Smooth muscle cell (in vitro differentiated cells): ENCODE measurements at regions not wholly inside any gene's neighbourhood (a gene's known extent, or its start where the extent isn't known, plus 50 kb on each side); places are given as distances from the start of the nearest gene placed in this dataset.

Experiments
- DNase-seq: peaks from one replicate; lab custom pipeline; 2025; ENCODE audit not compliant: unreplicated experiment; lab: John Stamatoyannopoulos, UW
- H2AFZ ChIP-seq: fragments of 200-600 bp; sonication (generic); 2 replicates; pipeline ENCODE4 v1.6.0; 2016; ENCODE audit warnings: antibody characterized with exemption, low read depth, mild to moderate bottlenecking
- H3F3A ChIP-seq: fragments of 200-600 bp; sonication (generic); 2 replicates; pipeline ENCODE4 v1.6.0; 2017; ENCODE audit warnings: antibody characterized with exemption, low read depth
- H3K27ac ChIP-seq: fragments of 200-600 bp; sonication (generic); 2 replicates; pipeline ENCODE4 v1.5.1; 2016; ENCODE audit warnings: low read depth, mild to moderate bottlenecking
- H3K27me3 ChIP-seq: fragments of 200-600 bp; sonication (generic); 2 replicates; pipeline ENCODE4 v1.6.1; 2016; ENCODE audit warnings: low read depth, mild to moderate bottlenecking
- H3K36me3 ChIP-seq: fragments of 200-600 bp; sonication (generic); 2 replicates; pipeline ENCODE4 v1.5.1; 2016; ENCODE audit warnings: low read depth
- H3K4me1 ChIP-seq: fragments of 200-600 bp; sonication (generic); 2 replicates; pipeline ENCODE4 v1.5.1; 2016; ENCODE audit warnings: low read depth
- H3K4me2 ChIP-seq: fragments of 200-600 bp; sonication (generic); 2 replicates; pipeline ENCODE4 v1.6.0; 2016; ENCODE audit warnings: mild to moderate bottlenecking
- H3K4me3 ChIP-seq: fragments of 200-600 bp; sonication (generic); 2 replicates; pipeline ENCODE4 v1.5.1; 2016; ENCODE audit warnings: mild to moderate bottlenecking
- H3K79me2 ChIP-seq: fragments of 200-600 bp; sonication (generic); 2 replicates; pipeline ENCODE4 v1.6.0; 2016; ENCODE audit warnings: low read depth, mild to moderate bottlenecking
- H3K9ac ChIP-seq: fragments of 200-600 bp; sonication (generic); 2 replicates; pipeline ENCODE4 v1.6.0; 2016; ENCODE audit warnings: low read depth
- H3K9me3 ChIP-seq: fragments of 200-600 bp; sonication (generic); replicated peaks from 2 replicates; pipeline ENCODE4 v1.5.1; 2016; ENCODE audit warnings: low read depth
- H4K20me1 ChIP-seq: fragments of 200-600 bp; sonication (generic); 2 replicates; pipeline ENCODE4 v1.6.0; 2016; ENCODE audit warnings: low read depth
- WGBS: methylation state at CpG from one replicate; pipeline ENCODE4 v1.1.7; 2016; ENCODE audit warnings: low lambda C conversion rate; 5-methylcytosine and 5-hydroxymethylcytosine counted together
- TF ChIP-seq, protein P1 (sequence below): fragments of 200-600 bp; sonication (generic); IDR thresholded peaks from 2 replicates; pipeline ENCODE4 v1.5.1; 2017; ENCODE audit warnings: borderline replicate concordance, mild to moderate bottlenecking, antibody characterized with exemption; ENCODE audit not compliant: insufficient read depth, poor library complexity, severe bottlenecking

DNA sequence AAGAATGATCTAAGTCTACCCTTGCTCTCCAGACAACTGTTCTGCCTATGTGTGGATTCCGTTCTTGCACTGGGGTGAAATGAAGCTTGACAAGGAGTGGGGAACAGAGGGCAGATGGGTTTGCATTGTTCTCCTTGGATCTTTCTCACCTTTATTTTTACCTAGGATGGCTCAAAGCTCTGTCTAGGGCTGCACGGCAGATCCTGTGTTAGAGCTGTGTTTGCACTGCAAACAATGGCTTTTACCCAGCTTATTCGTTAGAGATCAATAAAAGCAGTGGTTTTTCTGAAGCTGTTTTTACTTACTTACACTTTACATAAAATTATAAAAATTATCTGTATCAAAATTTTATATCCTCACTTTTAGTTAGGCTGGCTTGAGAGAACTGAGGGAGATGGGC lies 105.1 kb downstream of the LRIG3 start:
- no peaks in the 10 kb centered on the region for H3F3A ChIP-seq

DNA sequence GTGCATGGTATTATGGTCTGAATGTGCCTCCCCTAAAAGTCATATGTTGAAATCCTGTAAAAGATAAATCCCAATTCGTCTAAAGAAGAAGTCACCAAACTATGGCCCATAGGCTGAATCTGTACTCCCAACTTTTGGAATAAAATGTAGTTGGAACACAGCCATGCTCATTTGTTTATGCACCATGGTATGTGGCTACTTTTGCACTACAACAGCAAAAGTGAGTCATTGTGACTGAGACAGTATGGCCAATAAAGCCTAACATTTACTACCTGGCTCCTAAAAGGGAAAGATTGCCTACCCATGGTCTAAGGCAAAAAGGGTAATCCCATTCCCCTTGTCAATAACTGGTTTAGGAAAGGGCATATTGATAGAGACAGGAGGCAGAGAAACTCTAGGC lies 101.8 kb downstream of the LRIG3 start:
- Histone ChIP-seq H3K4me3 (no peak overlapping the region), H3K4me2 (no peak overlapping the region), H3K27ac (no peak overlapping the region), H2AFZ (no peak overlapping the region), H3K79me2 (no peaks in the 10 kb centered on the region), H3K27me3 (no peaks in the 10 kb centered on the region), H3K4me1 (no peaks in the 10 kb centered on the region), H3K36me3 (no peaks in the 10 kb centered on the region), H3K9me3 (no peaks in the 10 kb centered on the region), H3F3A (no peaks in the 10 kb centered on the region), H3K9ac (no peak overlapping the region), H4K20me1 (no peaks in the 10 kb centered on the region)
- DNase-seq: no peak
- TF ChIP-seq, protein P1, sequence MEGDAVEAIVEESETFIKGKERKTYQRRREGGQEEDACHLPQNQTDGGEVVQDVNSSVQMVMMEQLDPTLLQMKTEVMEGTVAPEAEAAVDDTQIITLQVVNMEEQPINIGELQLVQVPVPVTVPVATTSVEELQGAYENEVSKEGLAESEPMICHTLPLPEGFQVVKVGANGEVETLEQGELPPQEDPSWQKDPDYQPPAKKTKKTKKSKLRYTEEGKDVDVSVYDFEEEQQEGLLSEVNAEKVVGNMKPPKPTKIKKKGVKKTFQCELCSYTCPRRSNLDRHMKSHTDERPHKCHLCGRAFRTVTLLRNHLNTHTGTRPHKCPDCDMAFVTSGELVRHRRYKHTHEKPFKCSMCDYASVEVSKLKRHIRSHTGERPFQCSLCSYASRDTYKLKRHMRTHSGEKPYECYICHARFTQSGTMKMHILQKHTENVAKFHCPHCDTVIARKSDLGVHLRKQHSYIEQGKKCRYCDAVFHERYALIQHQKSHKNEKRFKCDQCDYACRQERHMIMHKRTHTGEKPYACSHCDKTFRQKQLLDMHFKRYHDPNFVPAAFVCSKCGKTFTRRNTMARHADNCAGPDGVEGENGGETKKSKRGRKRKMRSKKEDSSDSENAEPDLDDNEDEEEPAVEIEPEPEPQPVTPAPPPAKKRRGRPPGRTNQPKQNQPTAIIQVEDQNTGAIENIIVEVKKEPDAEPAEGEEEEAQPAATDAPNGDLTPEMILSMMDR: no peak
- WGBS: 94% methylated on average over 1 of the region's 1 CpG

More for the DNA sequence above, 105.1 kb downstream of the LRIG3 start:
- Histone ChIP-seq H3K9ac (no peak overlapping the region), H4K20me1 (no peaks in the 10 kb centered on the region), H3K4me1 (no peaks in the 10 kb centered on the region), H3K4me3 (no peak overlapping the region), H3K27ac (no peak overlapping the region), H3K79me2 (no peaks in the 10 kb centered on the region), H3K27me3 (peaks cover 9% of the 10 kb centered on the region), H2AFZ (no peak overlapping the region), H3K9me3 (no peaks in the 10 kb centered on the region), H3K4me2 (no peak overlapping the region), H3K36me3 (no peaks in the 10 kb centered on the region)
- TF ChIP-seq, protein P1: no peak
- DNase-seq: no peak
- WGBS: 93% methylated on average over 3 of the region's 3 CpGs

DNA sequence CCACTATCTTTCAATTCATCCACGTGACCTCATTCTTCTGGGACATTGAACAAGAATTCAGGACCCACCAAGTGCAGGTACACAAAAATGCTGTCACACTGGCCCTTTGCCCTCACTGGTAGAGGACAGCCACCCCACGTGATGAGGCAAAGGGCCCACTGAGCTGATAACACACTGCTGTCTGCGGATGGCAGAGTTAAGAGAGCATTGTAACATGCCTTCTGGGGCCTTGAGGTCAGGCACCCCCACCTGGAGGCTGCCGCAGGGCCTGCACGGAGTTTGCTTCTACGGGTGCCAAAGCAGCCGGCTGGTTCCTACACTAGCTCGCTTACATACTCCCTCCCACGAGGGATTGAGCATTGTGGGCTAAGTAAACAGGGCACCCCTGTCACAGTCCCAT lies 101.0 kb downstream of the LRIG3 start:
- no peak for DNase-seq
- Histone ChIP-seq H4K20me1 (no peaks in the 10 kb centered on the region), H3K9ac (no peak overlapping the region), H2AFZ (no peak overlapping the region), H3K79me2 (no peaks in the 10 kb centered on the region), H3K4me2 (no peak overlapping the region), H3K36me3 (no peaks in the 10 kb centered on the region), H3K27ac (no peak overlapping the region), H3K4me1 (no peaks in the 10 kb centered on the region), H3K9me3 (no peaks in the 10 kb centered on the region), H3K4me3 (no peak overlapping the region), H3K27me3 (no peaks in the 10 kb centered on the region), H3F3A (no peaks in the 10 kb centered on the region)
- 92% methylated on average over 9 of the region's 9 CpGs for WGBS
- TF ChIP-seq, protein P1: no peak

DNA sequence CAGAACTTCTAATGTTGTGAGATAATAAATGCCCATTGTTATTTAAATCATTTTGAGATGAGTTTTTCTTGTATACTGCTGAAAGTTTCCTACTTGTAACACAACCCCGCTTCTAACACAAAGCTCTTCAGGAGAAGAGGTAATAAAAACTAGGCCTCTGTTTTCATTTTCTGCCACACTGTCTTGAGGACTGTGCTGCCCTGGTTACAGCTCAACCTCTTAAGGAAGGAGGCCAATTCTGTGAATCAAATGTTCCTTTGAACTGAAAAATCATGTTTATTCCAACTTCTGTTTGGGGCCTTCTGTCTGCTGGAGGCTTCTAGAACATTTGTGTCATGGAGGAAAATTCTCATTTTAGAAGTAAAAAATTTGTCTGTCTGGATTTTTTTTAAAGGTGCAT lies 100.3 kb downstream of the LRIG3 start:
- TF ChIP-seq, protein P1: no peak
- Histone ChIP-seq H3K9ac (no peak overlapping the region), H3K9me3 (no peaks in the 10 kb centered on the region), H3K4me2 (no peak overlapping the region), H3K4me3 (no peak overlapping the region), H3K36me3 (no peaks in the 10 kb centered on the region), H3K4me1 (no peaks in the 10 kb centered on the region), H3K27me3 (no peaks in the 10 kb centered on the region), H3K27ac (no peak overlapping the region), H4K20me1 (no peaks in the 10 kb centered on the region), H3K79me2 (no peaks in the 10 kb centered on the region), H3F3A (no peaks in the 10 kb centered on the region), H2AFZ (peak overlapping the region; percentile 22)
- WGBS: 66% methylated on average over 1 of the region's 1 CpG
- DNase-seq: no peak
